Panc1 (cell line): ENCODE measurements at regions not wholly inside any gene's neighbourhood (a gene's known extent, or its start where the extent isn't known, plus 50 kb on each side); places are given as distances from the start of the nearest gene placed in this dataset.

Source experiments
- ATAC-seq: fragments of 200-7000 bp; cut with Tn5 transposase; 2 replicates; pipeline ENCODE4 v1.9.1; 2020; ENCODE audit warnings: mild to moderate bottlenecking, moderate library complexity
- BruUV-seq: library from RNA; stranded (reverse); fragments of 400-500 nt; replicated peaks from 2 replicates; lab custom pipeline; 2021; lab: Mats Ljungman, UMichigan
- CTCF ChIA-PET: fragments of 300-600 bp; sonication (Branson Sonifier 250); formaldehyde crosslinking; loops from one replicate; lab custom pipeline; 2022; ENCODE audit warnings: antibody characterized with exemption; lab: Charles Lee
- POLR2A ChIA-PET: fragments of 300-600 bp; sonication (Branson Sonifier 250); formaldehyde crosslinking; loops from one replicate; lab custom pipeline; 2022; ENCODE audit warnings: antibody characterized with exemption; lab: Charles Lee
- DNase-seq: peaks from one replicate; pipeline ENCODE4 v3.0.0-alpha.2; 2010; ENCODE audit warnings: low read depth, low spot score
- H3K27ac ChIP-seq: 2 replicates; pipeline ENCODE4 v1.5.1; 2011; ENCODE audit warnings: mild to moderate bottlenecking, low read length, inconsistent platforms
- H3K27me3 ChIP-seq: fragments of 200-500 bp; sonication (Bioruptor generic); 2 replicates; pipeline ENCODE4 v1.6.0; 2014; ENCODE audit warnings: low read length, inconsistent platforms; ENCODE audit not compliant: control insufficient read depth, insufficient read depth
- H3K36me3 ChIP-seq: fragments of 200-500 bp; sonication (Bioruptor generic); 2 replicates; pipeline ENCODE4 v1.5.1; 2014; ENCODE audit warnings: inconsistent platforms, mild to moderate bottlenecking, low read length, moderate library complexity; ENCODE audit not compliant: control insufficient read depth, insufficient read depth
- H3K4me1 ChIP-seq: 2 replicates; pipeline ENCODE4 v1.5.1; 2011; ENCODE audit warnings: inconsistent platforms, mild to moderate bottlenecking, low read length, moderate library complexity; ENCODE audit not compliant: control insufficient read depth, insufficient read depth
- H3K4me3 ChIP-seq, 2 experiments: 2 replicates each; pipeline ENCODE4 v1.5.1; 2011 to 2012; ENCODE audit warnings: low read depth in 2 of 2, low read length in 2 of 2, mild to moderate bottlenecking in 2 of 2, inconsistent platforms in 1 of 2, moderate library complexity in 1 of 2
- H3K9me3 ChIP-seq: fragments of 200-500 bp; sonication (Bioruptor generic); 2 replicates; pipeline ENCODE4 v1.5.1; 2014; ENCODE audit warnings: low read depth, mild to moderate bottlenecking, inconsistent platforms, low read length, moderate library complexity; ENCODE audit not compliant: control insufficient read depth, insufficient read depth
- CTCF ChIP-seq: fragments of 450-650 bp; IDR thresholded peaks from 2 replicates; pipeline ENCODE4 v1.5.1; 2017; ENCODE audit warnings: mild to moderate bottlenecking
- POLR2AphosphoS5 ChIP-seq: IDR thresholded peaks from 2 replicates; pipeline ENCODE4 v1.6.1; 2012; ENCODE audit warnings: mild to moderate bottlenecking, low read depth, low read length, moderate library complexity
- REST ChIP-seq, 2 experiments: IDR thresholded peaks; 2 replicates each; pipeline ENCODE4 v1.6.1; 2011 to 2012; ENCODE audit warnings: low read depth in 2 of 2, control low read depth in 1 of 2, low read length in 1 of 2, mild to moderate bottlenecking in 1 of 2, moderate library complexity in 1 of 2; ENCODE audit not compliant: insufficient read depth in 1 of 2
- SIN3A ChIP-seq: IDR thresholded peaks from 2 replicates; pipeline ENCODE4 v1.6.1; 2012; ENCODE audit warnings: low read depth, mild to moderate bottlenecking, low read length, moderate library complexity, borderline replicate concordance; ENCODE audit not compliant: insufficient read depth
- TCF7L2 ChIP-seq: IDR thresholded peaks from 2 replicates; pipeline ENCODE4 v1.6.1; 2011; ENCODE audit warnings: mild to moderate bottlenecking, low read depth, low read length, inconsistent platforms
- in situ Hi-C: cut with HindIII; loops from 2 replicates; pipeline ENCODE4 v1.10.0; 2016; ENCODE audit warnings: low sequenced_read_pairs, low pct_unique_long_range_greater_than_20kb
- intact Hi-C: fragments of 100-400 bp; cut with micrococcal nuclease; formaldehyde crosslinking; loops from one replicate; pipeline ENCODE4 v1.10.0; 2022; ENCODE audit not compliant: unreplicated experiment

- TF ChIP-seq TCF7L2, result no peak
- no peak for TF ChIP-seq REST (IDR thresholded peaks at IDR 0.05; ENCODE audit: insufficient read depth in 1 of 2, low read depth in 2 of 2, low read length in 1 of 2)
- TF ChIP-seq POLR2AphosphoS5, result no peak
- TF ChIP-seq SIN3A, result no peak
- no peak for TF ChIP-seq CTCF
- ATAC-seq (no peak), DNase-seq (no peak)
- Histone ChIP-seq H3K4me1 (no peaks in the 10 kb centered on the region), H3K27ac (no peak overlapping the region), H3K9me3 (no peaks in the 10 kb centered on the region), H3K36me3 (no peaks in the 10 kb centered on the region), H3K27me3 (no peaks in the 10 kb centered on the region), H3K4me3 (no peak overlapping the region)
- ChIA-PET CTCF (no interaction called here), POLR2A (no interaction called here)
- in situ Hi-C loops (no loop called here), intact Hi-C loops (no loop called here)
- no TSS peak for BruUV-seq
Observed at GRCh38 chr7:114303301-114303700, 111.3 kb upstream of the FOXP2 start.

- CTCF ChIA-PET, result no interaction called here
- TF ChIP-seq SIN3A, result no peak
- no peak for TF ChIP-seq REST (IDR thresholded peaks at IDR 0.05; ENCODE audit: insufficient read depth in 1 of 2, low read depth in 2 of 2, low read length in 1 of 2)
- TF ChIP-seq TCF7L2, result no peak
- TF ChIP-seq POLR2AphosphoS5, result no peak
- TF ChIP-seq CTCF, result no peak
- POLR2A ChIA-PET, result no interaction called here
- BruUV-seq, result no TSS peak
- no peaks in the 10 kb centered on the region for H3K36me3 ChIP-seq
- intact Hi-C loops (no loop called here), in situ Hi-C loops (no loop called here)
- DNase-seq (no peak), ATAC-seq (no peak)
- H3K4me1 ChIP-seq, result no peaks in the 10 kb centered on the region
- no peak overlapping the region for H3K4me3 ChIP-seq
- no peaks in the 10 kb centered on the region for H3K9me3 ChIP-seq
- no peak overlapping the region for H3K27ac ChIP-seq
- H3K27me3 ChIP-seq, result no peaks in the 10 kb centered on the region
Observed at GRCh38 chr7:114302858-114303257, 111.8 kb upstream of the FOXP2 start.
